ENCODE measurements at regions not wholly inside any gene's neighbourhood (a gene's known extent, or its start where the extent isn't known, plus 50 kb on each side); places are given as distances from the start of the nearest gene placed in this dataset.

- TF ChIP-seq CTCF (IDR thresholded peaks at IDR 0.05) (no peak), POLR2A (IDR thresholded peaks at IDR 0.05) (no peak)
These were observed 180.5 kb downstream of the IBTK start for GRCh38 chr6:82066991-82067411.

All from upper lobe of left lung (tissue), 4 donors.